Fibroblast of lung (primary cell): ENCODE measurements at regions not wholly inside any gene's neighbourhood (a gene's known extent, or its start where the extent isn't known, plus 50 kb on each side); places are given as distances from the start of the nearest gene placed in this dataset.

Experiments
- EZH2 ChIP-seq: IDR thresholded peaks from 2 replicates; pipeline ENCODE4 v1.5.1; 2012; ENCODE audit warnings: low read length, control low read depth, mild to moderate bottlenecking; ENCODE audit errors: missing control alignments
- TF ChIP-seq, protein P1 (sequence below), 2 donors: IDR thresholded peaks in 1 of 2; conservative IDR thresholded peaks in 1 of 2; 1 replicate in 1 of 2; 2 replicates in 1 of 2; pipeline ENCODE4 v1.5.1; 2011 to 2012; ENCODE audit warnings: low read length in 2 of 2, control low read depth in 1 of 2, inconsistent platforms in 1 of 2, low read depth in 1 of 2, mild to moderate bottlenecking in 1 of 2

DNA sequence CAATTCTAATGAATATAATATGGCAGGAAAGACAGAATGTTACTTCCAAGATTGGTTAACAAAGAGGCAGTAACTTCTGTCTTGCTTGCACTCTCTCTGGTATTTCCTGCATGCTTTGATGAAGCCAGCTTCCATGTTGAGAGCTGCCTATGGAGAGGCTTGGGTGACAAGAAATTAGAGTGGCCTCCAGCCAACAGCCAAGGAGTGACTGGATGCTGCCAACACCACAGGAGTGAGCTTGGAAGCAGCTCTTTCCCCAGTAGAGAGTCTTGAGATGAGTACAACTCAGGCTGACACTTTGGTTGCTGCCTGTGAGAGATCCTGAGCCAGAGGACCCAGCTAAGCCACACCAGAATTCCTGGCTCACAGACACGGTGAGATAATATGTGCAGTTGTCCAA, 183.1 kb downstream of the RMST start:
- TF ChIP-seq, protein P1, sequence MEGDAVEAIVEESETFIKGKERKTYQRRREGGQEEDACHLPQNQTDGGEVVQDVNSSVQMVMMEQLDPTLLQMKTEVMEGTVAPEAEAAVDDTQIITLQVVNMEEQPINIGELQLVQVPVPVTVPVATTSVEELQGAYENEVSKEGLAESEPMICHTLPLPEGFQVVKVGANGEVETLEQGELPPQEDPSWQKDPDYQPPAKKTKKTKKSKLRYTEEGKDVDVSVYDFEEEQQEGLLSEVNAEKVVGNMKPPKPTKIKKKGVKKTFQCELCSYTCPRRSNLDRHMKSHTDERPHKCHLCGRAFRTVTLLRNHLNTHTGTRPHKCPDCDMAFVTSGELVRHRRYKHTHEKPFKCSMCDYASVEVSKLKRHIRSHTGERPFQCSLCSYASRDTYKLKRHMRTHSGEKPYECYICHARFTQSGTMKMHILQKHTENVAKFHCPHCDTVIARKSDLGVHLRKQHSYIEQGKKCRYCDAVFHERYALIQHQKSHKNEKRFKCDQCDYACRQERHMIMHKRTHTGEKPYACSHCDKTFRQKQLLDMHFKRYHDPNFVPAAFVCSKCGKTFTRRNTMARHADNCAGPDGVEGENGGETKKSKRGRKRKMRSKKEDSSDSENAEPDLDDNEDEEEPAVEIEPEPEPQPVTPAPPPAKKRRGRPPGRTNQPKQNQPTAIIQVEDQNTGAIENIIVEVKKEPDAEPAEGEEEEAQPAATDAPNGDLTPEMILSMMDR (conservative IDR thresholded peaks at IDR 0.05 in 1 of 2, IDR thresholded peaks at IDR 0.05 in 1 of 2; ENCODE audit: low read depth in 1 of 2, low read length in 2 of 2): no peak
- TF ChIP-seq EZH2: no peak
